RWPE2 (cell line): ENCODE measurements at regions not wholly inside any gene's neighbourhood (a gene's known extent, or its start where the extent isn't known, plus 50 kb on each side); places are given as distances from the start of the nearest gene placed in this dataset.

Experiments
- ATAC-seq: fragments of 200-7000 bp; cut with Tn5 transposase; 3 replicates; pipeline ENCODE4 v1.9.1; 2021; ENCODE audit warnings: low read depth
- DNase-seq: peaks from one replicate; pipeline ENCODE4 v3.0.0-alpha.2; 2020; ENCODE audit warnings: low spot score
- H3K27ac ChIP-seq: fragments of 450-650 bp; 2 replicates; pipeline ENCODE4 v1.5.1; 2017; ENCODE audit warnings: mild to moderate bottlenecking; ENCODE audit not compliant: poor library complexity, severe bottlenecking
- H3K27me3 ChIP-seq: fragments of 250-450 bp; sonication (Bioruptor Pico); 2 replicates; pipeline ENCODE4 v1.5.1; 2021; ENCODE audit warnings: mild to moderate bottlenecking, moderate library complexity; ENCODE audit not compliant: insufficient read depth, poor library complexity, severe bottlenecking
- H3K36me3 ChIP-seq: fragments of 250-450 bp; sonication (Bioruptor Pico); 2 replicates; pipeline ENCODE4 v1.5.1; 2020; ENCODE audit warnings: low read depth, mild to moderate bottlenecking, moderate library complexity
- H3K4me1 ChIP-seq: fragments of 250-450 bp; sonication (Bioruptor Pico); 2 replicates; pipeline ENCODE4 v1.5.1; 2021; ENCODE audit warnings: mild to moderate bottlenecking, moderate library complexity; ENCODE audit not compliant: insufficient read depth, poor library complexity, severe bottlenecking
- H3K4me3 ChIP-seq: fragments of 250-450 bp; sonication (Bioruptor Pico); 2 replicates; pipeline ENCODE4 v1.5.1; 2021; ENCODE audit warnings: mild to moderate bottlenecking, moderate library complexity; ENCODE audit not compliant: severe bottlenecking
- H3K9me3 ChIP-seq: fragments of 250-450 bp; sonication (Bioruptor Pico); 2 replicates; pipeline ENCODE4 v1.5.1; 2021; ENCODE audit warnings: mild to moderate bottlenecking, moderate library complexity; ENCODE audit not compliant: severe bottlenecking
- CTCF ChIP-seq: fragments of 450-650 bp; IDR thresholded peaks from one replicate; pipeline ENCODE4 v1.5.1; 2017; ENCODE audit warnings: mild to moderate bottlenecking, moderate library complexity; ENCODE audit not compliant: poor library complexity, severe bottlenecking

- Histone ChIP-seq H3K36me3 (no peaks in the 10 kb centered on the region), H3K27me3 (no peaks in the 10 kb centered on the region), H3K9me3 (no peaks in the 10 kb centered on the region), H3K27ac (no peak overlapping the region), H3K4me1 (peaks cover 33% of the 10 kb centered on the region), H3K4me3 (no peak overlapping the region)
- no peak for TF ChIP-seq CTCF
- no peak for ATAC-seq
- DNase-seq: no peak
These were observed 74.7 kb downstream of the BUD13 start for GRCh38 chr11:116698080-116698479.

GRCh38 chr11:116697639-116698038 lies 75.1 kb downstream of the BUD13 start:
- TF ChIP-seq CTCF: no peak
- Histone ChIP-seq H3K9me3 (no peaks in the 10 kb centered on the region), H3K4me3 (no peak overlapping the region), H3K36me3 (no peaks in the 10 kb centered on the region), H3K27ac (no peak overlapping the region), H3K4me1 (peaks cover 33% of the 10 kb centered on the region), H3K27me3 (no peaks in the 10 kb centered on the region)
- ATAC-seq: no peak
- DNase-seq: no peak

- no peak overlapping the region for H3K4me3 ChIP-seq
- no peak for TF ChIP-seq CTCF
- DNase-seq: no peak
- no peaks in the 10 kb centered on the region for H3K27me3 ChIP-seq
- H3K9me3 ChIP-seq: no peaks in the 10 kb centered on the region
- H3K36me3 ChIP-seq: no peaks in the 10 kb centered on the region
- H3K4me1 ChIP-seq: peaks cover 33% of the 10 kb centered on the region
- ATAC-seq: peak; percentile 60
- H3K27ac ChIP-seq: peak overlapping the region; percentile 27
These were observed 75.8 kb downstream of the BUD13 start for GRCh38 chr11:116697011-116697410.

GRCh38 chr11:116696381-116696941 lies 76.3 kb downstream of the BUD13 start:
- ATAC-seq: peak; percentile 40
- no peak overlapping the region for H3K4me3 ChIP-seq
- no peak for DNase-seq

More at GRCh38 chr11:116696381-116696941, 76.3 kb downstream of the BUD13 start:
- TF ChIP-seq CTCF: no peak
- Histone ChIP-seq H3K27me3 (no peaks in the 10 kb centered on the region), H3K4me1 (peaks cover 33% of the 10 kb centered on the region), H3K27ac (peak overlapping the region; percentile 27), H3K36me3 (no peaks in the 10 kb centered on the region), H3K9me3 (no peaks in the 10 kb centered on the region)
